ENCODE measurements at regions not wholly inside any gene's neighbourhood (a gene's known extent, or its start where the extent isn't known, plus 50 kb on each side); places are given as distances from the start of the nearest gene placed in this dataset.

DNA sequence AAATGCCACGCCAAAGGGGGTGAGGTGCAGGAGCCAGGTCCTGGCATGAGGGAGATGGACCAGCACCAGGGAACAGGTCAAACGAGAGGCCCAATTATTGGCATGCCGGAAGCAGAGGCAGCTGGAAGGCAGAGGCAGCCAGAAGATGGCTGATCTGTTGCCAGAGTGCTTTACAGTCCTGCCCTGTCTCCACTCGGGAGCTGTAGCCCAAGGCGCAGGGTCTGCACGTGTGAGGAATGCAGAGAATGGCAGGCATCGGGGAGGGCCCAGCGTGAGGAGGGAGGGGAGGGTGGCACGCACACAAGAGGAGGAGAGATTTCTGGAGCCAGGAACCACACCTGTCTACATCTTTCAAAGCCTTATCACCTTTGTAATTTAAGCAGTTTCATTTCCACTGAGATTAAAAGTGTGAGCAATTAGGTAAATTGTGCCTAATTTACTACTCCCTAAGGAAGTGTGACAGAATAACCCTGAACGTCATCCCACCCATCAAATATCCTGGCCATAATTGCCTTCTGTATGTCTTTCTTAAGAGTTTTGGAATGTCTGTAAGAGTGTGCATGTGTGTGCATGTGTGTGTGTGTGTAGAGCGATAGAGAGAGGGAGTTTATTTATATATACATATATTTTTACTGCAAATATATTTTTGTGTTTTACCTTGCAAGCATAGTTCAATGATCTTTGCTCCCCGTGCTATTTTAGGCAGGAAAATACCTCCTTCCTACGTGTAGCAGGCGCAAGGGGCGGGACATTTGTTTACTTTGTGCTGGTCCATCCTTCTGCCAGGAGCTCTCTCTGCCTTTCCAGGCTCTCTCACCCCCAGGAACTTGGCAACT, 125.5 kb upstream of the SERBP1 start:
- ChIA-PET CTCF (interaction anchor here (0.6 to 3.3 kb wide), 6 partner anchors 15 to 215 kb away, joined by 3 to 24 read pairs (median 4); no protein-coding TSS in a partner anchor), POLR2A (no interaction called here)
- FAIRE-seq (no peak), DNase-seq (ENCODE audit: low read depth in 1 of 2, low spot score in 1 of 2) (no peak), ATAC-seq (no peak)
- Histone ChIP-seq H3K4me3 (no peak overlapping the region), H3K4me2 (peak overlapping the region; percentile 26; the same call in 2 of the 3 replicates), H3K4me1 (peaks cover 22% of the 10 kb centered on the region; the same call in 2 of the 3 replicates), H3K9me3 (no peaks in the 10 kb centered on the region), H3K27ac (no peak overlapping the region)
- WGBS (ENCODE audit: missing lambda C conversion rate) = 66% methylated on average over 15 of the region's 15 CpGs
- no peak for TF ChIP-seq GATA3 (IDR thresholded peaks at IDR 0.05; ENCODE audit: borderline replicate concordance)

DNA sequence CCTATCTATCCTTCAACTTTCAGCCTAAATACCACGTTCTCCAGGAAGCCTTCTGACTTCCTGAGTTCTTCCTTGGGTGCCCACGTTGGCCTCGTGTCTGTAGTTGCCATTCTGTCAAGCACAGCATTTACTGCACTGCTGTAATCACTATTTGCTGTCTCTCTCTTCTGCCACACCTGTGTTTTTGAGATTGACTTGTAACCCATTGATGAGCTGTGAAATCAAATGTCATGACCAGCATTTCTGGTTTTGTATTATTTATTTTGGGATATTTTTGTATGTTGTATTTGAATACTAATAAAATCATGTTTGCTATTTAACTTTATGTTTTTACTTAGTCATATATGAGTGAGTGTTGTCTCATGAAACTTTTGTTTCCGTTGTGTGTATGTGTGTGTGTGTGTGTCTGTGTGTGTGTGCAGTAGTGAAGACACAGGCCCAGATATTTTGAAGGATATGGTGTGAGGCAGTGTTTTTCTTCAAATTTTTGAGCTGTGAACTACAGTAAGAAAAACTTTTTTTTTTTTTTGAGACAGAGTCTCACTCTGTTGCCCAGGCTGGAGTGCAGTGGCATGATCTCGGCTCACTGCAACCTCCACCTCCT, 126.2 kb upstream of the SERBP1 start:
- H3K4me1 ChIP-seq = peaks cover 23% of the 10 kb centered on the region; the same call in 2 of the 3 replicates
- H3K4me3 ChIP-seq = no peak overlapping the region
- H3K27ac ChIP-seq = no peak overlapping the region
- FAIRE-seq (no peak), DNase-seq (ENCODE audit: low read depth in 1 of 2, low spot score in 1 of 2) (no peak), ATAC-seq (no peak)
- ChIA-PET CTCF (interaction anchor here (0.6 to 3.3 kb wide), 4 partner anchors 16 to 204 kb away, joined by 3 to 24 read pairs (median 4); no protein-coding TSS in a partner anchor), POLR2A (interaction anchor here (0.7 to 7.0 kb wide), 2 partner anchors 129 to 138 kb away, joined by 3 to 42 read pairs; partner anchors contain the start of gene GADD45A)
- no peak for TF ChIP-seq NFE2L2 (conservative IDR thresholded peaks at IDR 0.05; ENCODE audit: low read length)
- TF ChIP-seq HOXA7 (CRISPR knock-in tag; IDR thresholded peaks at IDR 0.05) = no peak
- TF ChIP-seq CHD2 (IDR thresholded peaks at IDR 0.05; ENCODE audit: low read length, partially characterized antibody) = no peak
- no peak for TF ChIP-seq ZNF302 (CRISPR knock-in tag; IDR thresholded peaks at IDR 0.05)
- TF ChIP-seq FOSB (CRISPR knock-in tag; IDR thresholded peaks at IDR 0.05) = no peak
- no peak for TF ChIP-seq TP53 (CRISPR knock-in tag; IDR thresholded peaks at IDR 0.05)
- no peak for TF ChIP-seq PHF8 (IDR thresholded peaks at IDR 0.05; ENCODE audit: borderline replicate concordance, low read depth)
- TF ChIP-seq MAFK (IDR thresholded peaks at IDR 0.05; ENCODE audit: partially characterized antibody) = no peak
- TF ChIP-seq HOXB5 (CRISPR knock-in tag; IDR thresholded peaks at IDR 0.05) = no peak
- H3K9me3 ChIP-seq = no peaks in the 10 kb centered on the region
- WGBS (ENCODE audit: missing lambda C conversion rate) = 52% methylated on average over 5 of the region's 5 CpGs
- H3K4me2 ChIP-seq = peak overlapping the region; percentile 26; the same call in 2 of the 3 replicates

DNA sequence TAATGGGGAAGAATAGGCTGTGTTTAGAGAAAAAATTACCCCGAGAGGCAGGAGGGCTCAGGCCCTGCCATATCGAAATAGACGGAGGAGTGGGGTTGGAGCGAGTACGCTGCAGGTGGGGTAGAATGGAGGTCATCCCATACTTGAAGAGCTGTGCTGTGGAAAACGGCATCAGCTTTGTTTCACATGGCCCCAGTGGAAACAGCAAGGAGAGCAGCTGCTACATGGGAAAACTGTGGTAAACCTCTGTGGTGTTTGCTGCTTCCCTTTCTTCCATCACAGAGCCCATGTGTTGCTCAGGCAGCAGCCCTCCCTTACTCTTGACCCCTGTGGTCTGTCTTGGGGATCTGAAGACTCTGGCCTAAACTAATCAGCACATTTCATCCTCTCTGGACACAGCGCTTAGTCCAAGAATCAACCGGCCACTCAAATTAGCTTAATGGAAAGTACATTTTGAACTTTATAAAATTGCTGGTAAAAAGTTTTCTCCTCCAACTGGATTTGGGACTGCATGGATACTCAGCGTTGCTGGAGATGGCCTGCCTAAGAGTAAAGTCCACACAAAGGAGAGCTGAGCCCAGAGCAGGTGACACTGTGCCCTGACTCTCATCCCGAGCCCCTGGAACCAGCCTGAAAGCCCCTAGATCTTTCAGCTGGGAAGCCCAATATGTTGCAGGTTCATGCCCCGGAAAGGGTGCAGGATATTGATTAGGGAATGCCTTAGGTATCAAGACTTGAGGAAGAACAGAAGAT, 127.1 kb upstream of the GADD45A start:
- no peak for TF ChIP-seq TFCP2L1 (CRISPR knock-in tag; IDR thresholded peaks at IDR 0.05)
- TF ChIP-seq, protein P1, sequence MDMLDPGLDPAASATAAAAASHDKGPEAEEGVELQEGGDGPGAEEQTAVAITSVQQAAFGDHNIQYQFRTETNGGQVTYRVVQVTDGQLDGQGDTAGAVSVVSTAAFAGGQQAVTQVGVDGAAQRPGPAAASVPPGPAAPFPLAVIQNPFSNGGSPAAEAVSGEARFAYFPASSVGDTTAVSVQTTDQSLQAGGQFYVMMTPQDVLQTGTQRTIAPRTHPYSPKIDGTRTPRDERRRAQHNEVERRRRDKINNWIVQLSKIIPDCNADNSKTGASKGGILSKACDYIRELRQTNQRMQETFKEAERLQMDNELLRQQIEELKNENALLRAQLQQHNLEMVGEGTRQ (IDR thresholded peaks at IDR 0.05) = no peak
- TF ChIP-seq HEYL (CRISPR knock-in tag; IDR thresholded peaks at IDR 0.05) = no peak
- no peak for TF ChIP-seq KDM5A (IDR thresholded peaks at IDR 0.05)
- no peak for TF ChIP-seq MAFK (IDR thresholded peaks at IDR 0.05; ENCODE audit: partially characterized antibody)
- TF ChIP-seq BHLHE40 (IDR thresholded peaks at IDR 0.05; ENCODE audit: low read depth, low read length) = no peak
- no peak for TF ChIP-seq PHF8 (IDR thresholded peaks at IDR 0.05; ENCODE audit: borderline replicate concordance, low read depth)
- no peak for TF ChIP-seq ZFP36 (IDR thresholded peaks at IDR 0.05; ENCODE audit: borderline replicate concordance, partially characterized antibody)
- TF ChIP-seq, protein P2, sequence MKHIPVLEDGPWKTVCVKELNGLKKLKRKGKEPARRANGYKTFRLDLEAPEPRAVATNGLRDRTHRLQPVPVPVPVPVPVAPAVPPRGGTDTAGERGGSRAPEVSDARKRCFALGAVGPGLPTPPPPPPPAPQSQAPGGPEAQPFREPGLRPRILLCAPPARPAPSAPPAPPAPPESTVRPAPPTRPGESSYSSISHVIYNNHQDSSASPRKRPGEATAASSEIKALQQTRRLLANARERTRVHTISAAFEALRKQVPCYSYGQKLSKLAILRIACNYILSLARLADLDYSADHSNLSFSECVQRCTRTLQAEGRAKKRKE (CRISPR knock-in tag; IDR thresholded peaks at IDR 0.05; ENCODE audit: low read depth) = no peak
- TF ChIP-seq CHD4 (IDR thresholded peaks at IDR 0.05; ENCODE audit: borderline replicate concordance) = no peak
- TF ChIP-seq ESRRA (IDR thresholded peaks at IDR 0.05; ENCODE audit: borderline replicate concordance, low read length) = no peak
- TF ChIP-seq NFE2L2 (conservative IDR thresholded peaks at IDR 0.05; ENCODE audit: low read length) = no peak
- TF ChIP-seq, protein P3, sequence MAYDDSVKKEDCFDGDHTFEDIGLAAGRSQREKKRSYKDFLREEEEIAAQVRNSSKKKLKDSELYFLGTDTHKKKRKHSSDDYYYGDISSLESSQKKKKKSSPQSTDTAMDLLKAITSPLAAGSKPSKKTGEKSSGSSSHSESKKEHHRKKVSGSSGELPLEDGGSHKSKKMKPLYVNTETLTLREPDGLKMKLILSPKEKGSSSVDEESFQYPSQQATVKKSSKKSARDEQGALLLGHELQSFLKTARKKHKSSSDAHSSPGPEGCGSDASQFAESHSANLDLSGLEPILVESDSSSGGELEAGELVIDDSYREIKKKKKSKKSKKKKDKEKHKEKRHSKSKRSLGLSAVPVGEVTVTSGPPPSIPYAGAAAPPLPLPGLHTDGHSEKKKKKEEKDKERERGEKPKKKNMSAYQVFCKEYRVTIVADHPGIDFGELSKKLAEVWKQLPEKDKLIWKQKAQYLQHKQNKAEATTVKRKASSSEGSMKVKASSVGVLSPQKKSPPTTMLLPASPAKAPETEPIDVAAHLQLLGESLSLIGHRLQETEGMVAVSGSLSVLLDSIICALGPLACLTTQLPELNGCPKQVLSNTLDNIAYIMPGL (CRISPR knock-in tag; IDR thresholded peaks at IDR 0.05; ENCODE audit: borderline replicate concordance) = no peak
- no peak for TF ChIP-seq CHD2 (IDR thresholded peaks at IDR 0.05; ENCODE audit: low read length, partially characterized antibody)
- no peak for TF ChIP-seq CBX8 (IDR thresholded peaks at IDR 0.05)
- no peak for TF ChIP-seq HOXA7 (CRISPR knock-in tag; IDR thresholded peaks at IDR 0.05)
- WGBS (ENCODE audit: missing lambda C conversion rate) = 80% methylated on average over 11 of the region's 11 CpGs
- ChIA-PET POLR2A (interaction anchor here (0.5 to 7.0 kb wide), 2 partner anchors 21 to 128 kb away, joined by 3 to 42 read pairs; partner anchors contain the start of gene GADD45A), CTCF (interaction anchor here (0.6 to 6.3 kb wide), 6 partner anchors 20 to 202 kb away, joined by 3 to 73 read pairs (median 4); no protein-coding TSS in a partner anchor)
- DNase-seq (ENCODE audit: low read depth in 1 of 2, low spot score in 1 of 2) (no peak), ATAC-seq (no peak), FAIRE-seq (no peak)
- Histone ChIP-seq H3K4me1 (peaks cover 30% of the 10 kb centered on the region), H3K4me3 (no peak overlapping the region), H3K9me3 (no peaks in the 10 kb centered on the region), H3K27ac (no peak overlapping the region), H3K4me2 (no peak overlapping the region)
